ENCODE measurements at regions not wholly inside any gene's neighbourhood (a gene's known extent, or its start where the extent isn't known, plus 50 kb on each side); places are given as distances from the start of the nearest gene placed in this dataset.

- TF ChIP-seq CTCF (conservative IDR thresholded peaks at IDR 0.05; ENCODE audit: low read length) (no peak), EZH2phosphoT487 (IDR thresholded peaks at IDR 0.05; ENCODE audit: borderline replicate concordance) (no peak)
Measured at GRCh38 chr6:43938178-43939105, 168.4 kb downstream of the VEGFA start.
